ENCODE measurements at regions not wholly inside any gene's neighbourhood (a gene's known extent, or its start where the extent isn't known, plus 50 kb on each side); places are given as distances from the start of the nearest gene placed in this dataset.
"Not testable (repeated sequence)": the region's sequence is repeated elsewhere in the genome, so short reads cannot be mapped to it uniquely, and the experiment has no call there.

- no peak overlapping the region for H3K4me3 ChIP-seq
- intact Hi-C loops (cut with DNase I; ENCODE audit: low total_unique reads): no loop called here
- no peak for DNase-seq
- peaks cover 0 to 22% (median 6%) of the 10 kb centered on the region in 4 donors for H3K4me1 ChIP-seq
- TF ChIP-seq CTCF (IDR thresholded peaks at IDR 0.05): no peak
- no peaks in the 10 kb centered on the region for H3K36me3 ChIP-seq
- no peaks in the 10 kb centered on the region for H3K9me3 ChIP-seq
- H3K27me3 ChIP-seq: no peaks in the 10 kb centered on the region
- no peak overlapping the region for H3K27ac ChIP-seq
These were observed 228.9 kb downstream of the ANKRD30B start for GRCh38 chr18:14976736-14977430.

DNA sequence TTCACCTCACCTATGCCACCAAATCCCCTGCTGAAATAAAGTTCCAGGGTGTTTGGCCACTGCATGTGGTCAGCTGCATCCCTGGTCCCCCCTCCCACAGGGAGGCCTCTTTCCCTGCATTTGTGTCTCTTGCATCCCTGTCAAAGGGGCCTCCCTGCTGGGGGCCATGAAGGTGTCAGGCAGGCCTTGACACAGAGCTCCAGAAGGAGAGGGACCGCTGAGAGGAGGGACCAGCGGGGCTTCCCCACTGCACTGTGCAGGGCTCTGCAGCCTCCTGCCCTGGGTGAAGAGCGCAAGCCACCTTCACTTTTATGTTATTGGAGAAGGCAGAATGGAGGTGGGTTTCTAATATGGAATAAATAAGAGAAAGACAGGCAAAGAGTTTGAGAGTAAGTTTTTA is 230.2 kb downstream of the ANKRD30B start:
- Histone ChIP-seq H3K36me3 (no peaks in the 10 kb centered on the region), H3K27ac (no peak overlapping the region), H3K27me3 (no peaks in the 10 kb centered on the region), H3K4me3 (no peak overlapping the region), H3K4me1 (peaks cover 0 to 12% (median 0%) of the 10 kb centered on the region in 4 donors), H3K9me3 (no peaks in the 10 kb centered on the region)
- no peak for TF ChIP-seq CTCF (IDR thresholded peaks at IDR 0.05)
- intact Hi-C loops (cut with DNase I; ENCODE audit: low total_unique reads): no loop called here
- no peak for DNase-seq

DNA sequence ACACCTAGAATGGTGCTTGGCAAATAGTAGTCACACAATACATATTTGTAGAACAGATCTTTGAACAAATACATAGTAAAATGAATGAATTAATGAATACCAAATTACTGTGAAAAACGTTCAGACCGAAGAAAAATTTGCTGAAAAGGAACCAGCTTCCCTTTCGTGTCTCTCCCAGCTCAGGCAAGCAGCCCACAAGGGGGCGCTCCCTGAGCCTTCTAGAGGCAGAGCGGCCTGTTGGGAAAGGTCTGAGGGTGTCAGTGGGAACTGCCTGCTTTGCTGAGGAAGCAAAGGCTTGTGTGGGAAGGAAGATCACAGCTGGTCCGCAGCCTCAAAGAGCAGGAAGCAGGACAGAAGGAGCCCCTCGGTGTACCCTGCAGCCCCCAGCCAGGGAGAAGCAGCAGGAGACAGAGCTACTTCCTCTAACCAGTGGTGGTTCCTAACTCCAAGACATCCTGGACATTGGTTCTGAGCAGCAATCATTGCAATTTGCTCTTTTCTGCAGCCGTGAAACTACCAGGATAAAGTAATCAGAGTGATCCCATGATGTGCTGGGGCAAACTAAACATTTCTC is 231.1 kb downstream of the ANKRD30B start:
- TF ChIP-seq CTCF (IDR thresholded peaks at IDR 0.05): no peak
- DNase-seq: no peak
- H3K27ac ChIP-seq: no peak overlapping the region
- H3K9me3 ChIP-seq: no peaks in the 10 kb centered on the region
- H3K36me3 ChIP-seq: no peaks in the 10 kb centered on the region
- H3K27me3 ChIP-seq: no peaks in the 10 kb centered on the region
- no peak overlapping the region for H3K4me3 ChIP-seq
- intact Hi-C loops (cut with DNase I; ENCODE audit: low total_unique reads): no loop called here
- H3K4me1 ChIP-seq: peaks cover 0 to 6% (median 0%) of the 10 kb centered on the region in 4 donors

GRCh38 chr18:14979875-14980274 is 231.9 kb downstream of the ANKRD30B start:
- H3K27ac ChIP-seq: no peak overlapping the region
- intact Hi-C loops (cut with DNase I; ENCODE audit: low total_unique reads): no loop called here
- H3K4me3 ChIP-seq: no peak overlapping the region
- H3K4me1 ChIP-seq: no peaks in the 10 kb centered on the region
- DNase-seq: no peak
- no peaks in the 10 kb centered on the region for H3K27me3 ChIP-seq
- TF ChIP-seq CTCF (IDR thresholded peaks at IDR 0.05): no peak
- no peaks in the 10 kb centered on the region for H3K9me3 ChIP-seq
- no peaks in the 10 kb centered on the region for H3K36me3 ChIP-seq

GRCh38 chr18:14984531-14984930 is 236.6 kb downstream of the ANKRD30B start:
- H3K27me3 ChIP-seq; H3K4me1 ChIP-seq; H3K4me3 ChIP-seq; H3K27ac ChIP-seq; H3K9me3 ChIP-seq; H3K36me3 ChIP-seq; intact Hi-C loops (cut with DNase I; ENCODE audit: low total_unique reads); DNase-seq: not testable (repeated sequence)

GRCh38 chr18:14985291-14986013 is 237.5 kb downstream of the ANKRD30B start:
- H3K4me3 ChIP-seq; DNase-seq; H3K36me3 ChIP-seq; H3K27ac ChIP-seq; H3K9me3 ChIP-seq; H3K4me1 ChIP-seq; H3K27me3 ChIP-seq; intact Hi-C loops (cut with DNase I; ENCODE audit: low total_unique reads): not testable (repeated sequence)

GRCh38 chr18:14987377-14987776 is 239.4 kb downstream of the ANKRD30B start:
- H3K4me3 ChIP-seq; H3K4me1 ChIP-seq; H3K9me3 ChIP-seq; intact Hi-C loops (cut with DNase I; ENCODE audit: low total_unique reads); H3K27me3 ChIP-seq; H3K36me3 ChIP-seq; DNase-seq; H3K27ac ChIP-seq: not testable (repeated sequence)

- H3K4me3 ChIP-seq; H3K9me3 ChIP-seq; H3K4me1 ChIP-seq; DNase-seq; H3K36me3 ChIP-seq; intact Hi-C loops (cut with DNase I; ENCODE audit: low total_unique reads); H3K27ac ChIP-seq; H3K27me3 ChIP-seq: not testable (repeated sequence)
These were observed 240.2 kb downstream of the ANKRD30B start for GRCh38 chr18:14987960-14988710.

- H3K4me3 ChIP-seq; H3K9me3 ChIP-seq; intact Hi-C loops (cut with DNase I; ENCODE audit: low total_unique reads): not testable (repeated sequence)
These were observed 241.6 kb downstream of the ANKRD30B start for GRCh38 chr18:14989569-14989968.

More at GRCh38 chr18:14989569-14989968, 241.6 kb downstream of the ANKRD30B start:
- DNase-seq, H3K27me3 ChIP-seq, H3K36me3 ChIP-seq, H3K4me1 ChIP-seq, H3K27ac ChIP-seq: not testable (repeated sequence)
